Mesodermal cell (in vitro differentiated cells): ENCODE measurements at regions not wholly inside any gene's neighbourhood (a gene's known extent, or its start where the extent isn't known, plus 50 kb on each side); places are given as distances from the start of the nearest gene placed in this dataset.
A peak's percentile ranks its signal among the peaks of the same experiment; 100 is the strongest.
"Not testable (repeated sequence)": the region's sequence is repeated elsewhere in the genome, so short reads cannot be mapped to it uniquely, and the experiment has no call there.

ENCODE experiments used
- H3K27ac ChIP-seq: 2 replicates; pipeline ENCODE4 v1.7.0; 2013; ENCODE audit warnings: mild to moderate bottlenecking, low read depth, low read length, moderate library complexity; ENCODE audit not compliant: severe bottlenecking
- H3K36me3 ChIP-seq: 2 replicates; pipeline ENCODE4 v1.7.1; 2013; ENCODE audit warnings: mild to moderate bottlenecking, low read length, moderate library complexity; ENCODE audit not compliant: control insufficient read depth, insufficient read depth
- H3K4me1 ChIP-seq: one replicate; pipeline ENCODE4 v1.7.1; 2013; ENCODE audit warnings: mild to moderate bottlenecking, low read length; ENCODE audit not compliant: insufficient read depth, control insufficient read depth, poor library complexity, severe bottlenecking
- H3K4me3 ChIP-seq: 2 replicates; pipeline ENCODE4 v1.7.0; 2013; ENCODE audit warnings: low read length, control low read depth, mild to moderate bottlenecking; ENCODE audit not compliant: insufficient read depth, poor library complexity, severe bottlenecking; ENCODE audit errors: extremely low read depth
- H3K9me3 ChIP-seq: 2 replicates; pipeline ENCODE4 v1.7.1; 2013; ENCODE audit warnings: mild to moderate bottlenecking, low read length, moderate library complexity; ENCODE audit not compliant: control insufficient read depth
- WGBS, 2 experiments: methylation state at CpG; one replicate each; pipeline ENCODE4 v1.1.5; 2013; ENCODE audit warnings: missing lambda C conversion rate in 2 of 2; ENCODE audit not compliant: insufficient coverage in 2 of 2; 5-methylcytosine and 5-hydroxymethylcytosine counted together

- WGBS, 2 experiments, result no CpG with 5 or more reads among the region's 1 CpG
- Histone ChIP-seq H3K4me1 (peaks cover 42% of the 10 kb centered on the region), H3K9me3 (peaks cover 5% of the 10 kb centered on the region), H3K36me3 (no peaks in the 10 kb centered on the region), H3K27ac (peak overlapping the region; percentile 41), H3K4me3 (no peak overlapping the region)
Measured at GRCh38 chr17:71631483-71631882, 489.3 kb upstream of the SOX9 start.

- Histone ChIP-seq H3K27ac (peak overlapping the region; percentile 41), H3K4me3 (no peak overlapping the region), H3K4me1 (peaks cover 42% of the 10 kb centered on the region), H3K9me3 (peaks cover 5% of the 10 kb centered on the region), H3K36me3 (no peaks in the 10 kb centered on the region)
- WGBS, 2 experiments, result 100% methylated on average over 1 of the region's 2 CpGs; no CpG with 5 or more reads in 1 of the 2 experiments
Measured at GRCh38 chr17:71632328-71632727, 488.5 kb upstream of the SOX9 start.

- H3K4me1 ChIP-seq, result peaks cover 39% of the 10 kb centered on the region
- H3K36me3 ChIP-seq, result no peaks in the 10 kb centered on the region
- H3K9me3 ChIP-seq, result peaks cover 5% of the 10 kb centered on the region
- 76 to 85% methylated on average over 4 of the region's 4 CpGs for WGBS, 2 experiments
- no peak overlapping the region for H3K4me3 ChIP-seq
- H3K27ac ChIP-seq, result no peak overlapping the region
Measured at GRCh38 chr17:71633391-71633849, 487.4 kb upstream of the SOX9 start.

GRCh38 chr17:71634376-71634775 lies 486.4 kb upstream of the SOX9 start:
- Histone ChIP-seq H3K27ac (no peak overlapping the region), H3K4me1 (peaks cover 36% of the 10 kb centered on the region), H3K9me3 (peaks cover 5% of the 10 kb centered on the region), H3K36me3 (no peaks in the 10 kb centered on the region), H3K4me3 (no peak overlapping the region)
- 100% methylated on average over 1 of the region's 1 CpG; no CpG with 5 or more reads in 1 of the 2 experiments for WGBS, 2 experiments

- 100% methylated on average over 2 of the region's 5 CpGs; no CpG with 5 or more reads in 1 of the 2 experiments for WGBS, 2 experiments
Measured at GRCh38 chr17:71635187-71635586, 485.6 kb upstream of the SOX9 start.

GRCh38 chr17:71636644-71637043 lies 484.2 kb upstream of the SOX9 start:
- H3K36me3 ChIP-seq, result no peaks in the 10 kb centered on the region
- H3K4me1 ChIP-seq, result peaks cover 26% of the 10 kb centered on the region
- WGBS, 2 experiments, result no CpG with 5 or more reads among the region's 1 CpG
- H3K9me3 ChIP-seq, result no peaks in the 10 kb centered on the region
- no peak overlapping the region for H3K27ac ChIP-seq
- no peak overlapping the region for H3K4me3 ChIP-seq

More at GRCh38 chr17:71635187-71635586, 485.6 kb upstream of the SOX9 start:
- H3K4me1 ChIP-seq, result peaks cover 36% of the 10 kb centered on the region
- H3K4me3 ChIP-seq, result no peak overlapping the region
- H3K9me3 ChIP-seq, result no peaks in the 10 kb centered on the region
- no peak overlapping the region for H3K27ac ChIP-seq
- H3K36me3 ChIP-seq, result no peaks in the 10 kb centered on the region

GRCh38 chr17:71638668-71639067 lies 482.2 kb upstream of the SOX9 start:
- Histone ChIP-seq H3K4me3 (no peak overlapping the region), H3K27ac (no peak overlapping the region), H3K9me3 (no peaks in the 10 kb centered on the region), H3K36me3 (no peaks in the 10 kb centered on the region), H3K4me1 (peaks cover 8% of the 10 kb centered on the region)
- WGBS, 2 experiments, result 90 to 100% methylated on average over 2 to 3 of the region's 4 CpGs

GRCh38 chr17:71639865-71640264 lies 481.0 kb upstream of the SOX9 start:
- H3K4me3 ChIP-seq, result no peak overlapping the region
- H3K36me3 ChIP-seq, result no peaks in the 10 kb centered on the region
- H3K9me3 ChIP-seq, result no peaks in the 10 kb centered on the region

DNA sequence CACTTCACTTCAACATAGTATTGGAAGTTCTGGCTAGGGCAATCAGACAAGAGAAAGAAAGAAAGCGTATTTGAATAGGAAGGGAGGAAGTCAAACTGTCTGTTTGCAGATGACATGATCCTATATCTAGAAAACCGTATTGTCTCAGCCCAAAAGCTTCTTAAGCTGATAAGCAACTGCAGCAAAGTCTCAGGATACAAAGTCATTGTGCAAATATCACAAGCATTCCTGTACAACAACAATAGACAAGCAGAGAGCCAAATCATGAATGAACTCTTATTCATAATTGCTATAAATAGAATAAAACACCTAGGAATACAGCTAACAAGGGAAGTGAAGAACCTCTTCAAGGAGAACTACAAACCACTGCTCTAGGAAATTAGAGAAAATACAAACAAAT lies 473.9 kb upstream of the SOX9 start:
- not testable (repeated sequence) for H3K27ac ChIP-seq, H3K4me3 ChIP-seq, H3K4me1 ChIP-seq, H3K36me3 ChIP-seq, H3K9me3 ChIP-seq
- WGBS, 2 experiments, result 80 to 92% methylated on average over 1 to 2 of the region's 2 CpGs

More at GRCh38 chr17:71639865-71640264, 481.0 kb upstream of the SOX9 start:
- Histone ChIP-seq H3K27ac (no peak overlapping the region), H3K4me1 (peaks cover under 1% of the 10 kb centered on the region)

- H3K36me3 ChIP-seq, H3K27ac ChIP-seq, H3K4me3 ChIP-seq, H3K4me1 ChIP-seq, H3K9me3 ChIP-seq: not testable (repeated sequence)
- 100% methylated on average over 1 of the region's 2 CpGs for WGBS, 2 experiments
Measured at GRCh38 chr17:71648342-71648741, 472.5 kb upstream of the SOX9 start.

- Histone ChIP-seq H3K4me3 (no peak overlapping the region), H3K36me3 (no peaks in the 10 kb centered on the region), H3K9me3 (peaks cover 7% of the 10 kb centered on the region), H3K4me1 (no peaks in the 10 kb centered on the region), H3K27ac (no peak overlapping the region)
Measured at GRCh38 chr17:71649941-71650350, 470.9 kb upstream of the SOX9 start.
